ENCODE measurements at regions not wholly inside any gene's neighbourhood (a gene's known extent, or its start where the extent isn't known, plus 50 kb on each side); places are given as distances from the start of the nearest gene placed in this dataset.

- no peaks in the 10 kb centered on the region for H3K36me3 ChIP-seq
- no peaks in the 10 kb centered on the region for H4K20me1 ChIP-seq
- TF ChIP-seq Cebpa-rat (IDR thresholded peaks at IDR 0.05) = no peak
- peaks cover 0 to 4% (median 0%) of the 10 kb centered on the region in 10 experiments; a peak in 3 of 20 replicates for H3K4me1 ChIP-seq
- no peak overlapping the region for H3K4me3 ChIP-seq
- no peak overlapping the region for H3K4me2 ChIP-seq
- H3K27me3 ChIP-seq = no peaks in the 10 kb centered on the region
- H3K9ac ChIP-seq = no peak overlapping the region
- H3K9me3 ChIP-seq (replicated peaks in 1 of 11) = no peaks in the 10 kb centered on the region
- H3K27ac ChIP-seq = no peak overlapping the region
Observed at GRCh38 chr3:135699741-135700140, 265.8 kb upstream of the PPP2R3A start.

DNA sequence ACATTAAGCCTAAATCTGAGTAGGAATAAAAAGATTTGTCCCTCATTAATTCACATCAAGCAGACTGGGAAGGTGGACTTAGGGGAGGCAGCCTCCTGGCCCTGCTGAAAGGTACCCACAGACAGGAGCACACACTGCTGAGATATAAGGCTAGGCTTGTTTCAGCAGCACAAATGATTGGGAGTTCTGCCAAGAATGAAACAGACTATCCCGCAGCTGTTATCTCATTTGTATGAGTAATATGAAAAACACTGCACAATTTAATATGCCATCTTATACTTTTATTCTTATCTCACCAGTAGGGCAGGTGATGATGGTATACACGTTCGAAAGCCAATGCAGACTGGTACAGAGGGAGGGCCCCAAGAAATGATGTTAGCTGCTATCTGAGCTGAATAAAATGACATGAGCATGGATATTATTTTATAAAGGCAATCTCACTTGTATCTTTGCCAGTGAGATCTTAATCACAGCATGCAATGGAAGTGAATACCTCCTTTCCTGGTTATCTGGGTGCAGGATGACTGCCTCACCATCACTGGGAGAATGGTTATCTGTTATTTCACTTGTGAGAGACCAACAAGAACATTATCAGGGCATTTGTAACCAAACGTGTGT, 258.7 kb upstream of the PPP2R3A start:
- Histone ChIP-seq H3K4me1 (peaks cover 0 to 8% (median 0%) of the 10 kb centered on the region in 10 experiments; a peak in 3 of 20 replicates), H4K20me1 (no peaks in the 10 kb centered on the region), H3K27me3 (no peaks in the 10 kb centered on the region), H3K9me3 (replicated peaks in 1 of 11) (no peaks in the 10 kb centered on the region), H3K4me2 (no peak overlapping the region), H3K27ac (no peak overlapping the region), H3K4me3 (no peak overlapping the region), H3K9ac (no peak overlapping the region), H3K36me3 (no peaks in the 10 kb centered on the region)
- no peak for TF ChIP-seq Cebpa-rat (IDR thresholded peaks at IDR 0.05)

DNA sequence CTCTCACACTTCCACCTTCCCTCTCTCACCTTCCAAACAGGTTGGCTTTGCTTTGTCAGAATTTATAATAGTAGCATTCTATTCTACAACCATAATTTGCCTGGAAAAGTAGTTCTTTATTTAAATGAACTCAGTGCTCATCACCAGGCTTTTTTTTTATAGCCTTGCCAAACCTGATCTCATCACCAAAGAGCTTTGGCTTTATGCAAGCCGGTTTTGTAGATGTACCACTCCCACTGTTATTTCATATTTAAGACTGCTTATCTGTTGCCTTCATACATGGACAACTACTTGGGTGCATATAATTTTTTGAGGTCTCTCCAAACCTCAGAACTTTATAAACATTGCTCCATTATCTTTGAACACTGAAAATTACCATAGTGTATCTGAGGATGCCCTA, 246.1 kb upstream of the PPP2R3A start:
- Histone ChIP-seq H3K9ac (no peak overlapping the region), H3K36me3 (no peaks in the 10 kb centered on the region), H3K27me3 (no peaks in the 10 kb centered on the region), H3K4me1 (peaks cover 7 to 13% (median 9%) of the 10 kb centered on the region in 10 experiments; a peak in 16 of 20 replicates), H3K4me3 (no peak overlapping the region), H3K27ac (no peak overlapping the region), H3K4me2 (no peak overlapping the region), H3K9me3 (replicated peaks in 1 of 11) (peaks cover 0 to 9% (median 5%) of the 10 kb centered on the region in 11 experiments; a peak in 5 of 22 replicates), H4K20me1 (no peaks in the 10 kb centered on the region)
- no peak for TF ChIP-seq Cebpa-rat (IDR thresholded peaks at IDR 0.05)

- H3K9ac ChIP-seq = no peak overlapping the region
- no peaks in the 10 kb centered on the region for H3K27me3 ChIP-seq
- H3K9me3 ChIP-seq (replicated peaks in 1 of 11) = peaks cover 34 to 80% (median 43%) of the 10 kb centered on the region in 11 experiments
- no peaks in the 10 kb centered on the region for H4K20me1 ChIP-seq
- no peak overlapping the region for H3K27ac ChIP-seq
- H3K36me3 ChIP-seq = no peaks in the 10 kb centered on the region
- no peak overlapping the region for H3K4me3 ChIP-seq
- no peaks in the 10 kb centered on the region for H3K4me1 ChIP-seq
- H3K4me2 ChIP-seq = no peak overlapping the region
- no peak for TF ChIP-seq Cebpa-rat (IDR thresholded peaks at IDR 0.05)
Observed at GRCh38 chr3:135728007-135728721, 237.4 kb upstream of the PPP2R3A start.

DNA sequence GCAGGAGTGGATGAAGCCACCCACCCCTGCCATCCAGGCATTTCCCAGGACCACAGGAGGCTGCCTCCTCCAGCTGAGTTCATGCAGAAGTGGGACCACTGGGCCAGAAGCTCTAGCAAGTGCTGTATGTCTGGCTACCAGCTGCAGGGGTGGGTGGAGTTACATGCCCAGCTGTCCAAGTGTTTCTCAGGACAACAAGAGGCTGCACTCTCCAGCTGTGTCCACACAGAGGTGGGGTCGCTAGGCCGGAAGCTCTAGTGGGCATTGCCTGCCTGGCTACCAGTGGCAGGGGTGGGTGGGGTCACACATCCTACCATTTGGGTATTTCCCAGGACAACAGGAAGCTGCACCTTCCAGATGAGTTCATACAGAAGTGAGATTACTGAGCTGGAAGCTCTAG, 234.0 kb upstream of the PPP2R3A start:
- H3K4me2 ChIP-seq = no peak overlapping the region
- no peak overlapping the region for H3K27ac ChIP-seq
- no peaks in the 10 kb centered on the region for H3K27me3 ChIP-seq
- no peaks in the 10 kb centered on the region for H3K36me3 ChIP-seq
- no peaks in the 10 kb centered on the region for H4K20me1 ChIP-seq
- H3K9ac ChIP-seq = no peak overlapping the region
- TF ChIP-seq Cebpa-rat (IDR thresholded peaks at IDR 0.05) = no peak
- peaks cover 28 to 64% (median 39%) of the 10 kb centered on the region in 11 experiments for H3K9me3 ChIP-seq (replicated peaks in 1 of 11)
- H3K4me3 ChIP-seq = no peak overlapping the region
- H3K4me1 ChIP-seq = no peaks in the 10 kb centered on the region

GRCh38 chr3:135736740-135737139, 228.8 kb upstream of the PPP2R3A start:
- no peaks in the 10 kb centered on the region for H3K27me3 ChIP-seq
- H3K36me3 ChIP-seq = no peaks in the 10 kb centered on the region
- no peak overlapping the region for H3K27ac ChIP-seq
- H3K9ac ChIP-seq = no peak overlapping the region
- no peak for TF ChIP-seq Cebpa-rat (IDR thresholded peaks at IDR 0.05)
- H3K4me3 ChIP-seq = no peak overlapping the region
- no peaks in the 10 kb centered on the region for H4K20me1 ChIP-seq
- H3K4me2 ChIP-seq = no peak overlapping the region
- no peaks in the 10 kb centered on the region for H3K4me1 ChIP-seq
- peaks cover 24 to 34% (median 31%) of the 10 kb centered on the region in 11 experiments for H3K9me3 ChIP-seq (replicated peaks in 1 of 11)

DNA sequence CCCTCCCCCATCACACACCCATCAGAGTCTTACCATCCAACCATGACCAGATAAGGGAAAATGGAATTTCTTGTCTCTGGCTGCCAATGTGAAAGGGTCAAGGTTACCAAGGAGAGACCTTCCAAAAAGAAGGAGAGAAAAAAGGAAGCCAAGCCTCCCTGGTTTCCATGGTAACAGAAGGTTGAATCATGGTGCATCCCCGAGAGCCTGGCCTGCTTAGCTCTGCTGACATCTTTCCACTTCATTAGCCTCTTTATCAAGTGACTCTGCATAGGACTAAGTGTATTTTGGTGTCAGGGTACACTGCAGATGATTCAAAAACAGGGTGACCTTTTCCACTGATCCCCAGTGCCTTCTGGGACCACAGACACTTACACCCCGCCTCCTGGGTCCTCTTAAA, 225.7 kb upstream of the PPP2R3A start:
- H3K4me1 ChIP-seq = no peaks in the 10 kb centered on the region
- no peak overlapping the region for H3K27ac ChIP-seq
- H3K4me2 ChIP-seq = no peak overlapping the region
- no peaks in the 10 kb centered on the region for H3K36me3 ChIP-seq
- H3K9ac ChIP-seq = no peak overlapping the region
- no peaks in the 10 kb centered on the region for H4K20me1 ChIP-seq
- no peak overlapping the region for H3K4me3 ChIP-seq
- H3K9me3 ChIP-seq (replicated peaks in 1 of 11) = peaks cover 23 to 31% (median 26%) of the 10 kb centered on the region in 11 experiments
- no peaks in the 10 kb centered on the region for H3K27me3 ChIP-seq
- TF ChIP-seq Cebpa-rat (IDR thresholded peaks at IDR 0.05) = no peak

- Histone ChIP-seq H3K4me3 (no peak overlapping the region), H3K9ac (no peak overlapping the region), H3K9me3 (replicated peaks in 1 of 11) (peaks cover 23 to 30% (median 25%) of the 10 kb centered on the region in 11 experiments), H3K36me3 (no peaks in the 10 kb centered on the region), H3K4me1 (no peaks in the 10 kb centered on the region), H3K4me2 (no peak overlapping the region), H4K20me1 (no peaks in the 10 kb centered on the region), H3K27ac (no peak overlapping the region), H3K27me3 (no peaks in the 10 kb centered on the region)
- no peak for TF ChIP-seq Cebpa-rat (IDR thresholded peaks at IDR 0.05)
Observed at GRCh38 chr3:135740211-135740610, 225.3 kb upstream of the PPP2R3A start.

DNA sequence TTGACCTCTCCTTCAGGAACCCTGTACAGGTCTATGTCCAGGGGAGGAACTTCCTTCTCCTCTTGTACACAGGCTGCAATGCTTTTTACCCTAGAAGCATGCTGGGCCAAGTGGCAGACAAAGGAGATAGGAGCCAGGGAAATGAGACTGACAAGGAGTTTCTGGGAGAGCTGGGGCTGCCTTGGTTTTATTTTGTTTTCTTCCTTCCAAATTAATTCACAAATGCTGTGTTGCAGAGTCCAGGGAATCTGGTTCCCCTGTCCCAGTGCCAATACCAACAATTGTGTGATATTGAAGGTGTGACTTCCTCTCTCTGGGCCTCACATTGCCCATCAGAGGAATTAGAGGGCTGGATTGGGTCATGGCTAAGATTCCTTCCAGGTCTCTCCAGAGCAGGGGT, 224.8 kb upstream of the PPP2R3A start:
- TF ChIP-seq Cebpa-rat (IDR thresholded peaks at IDR 0.05) = no peak
- Histone ChIP-seq H3K4me1 (no peaks in the 10 kb centered on the region), H3K36me3 (no peaks in the 10 kb centered on the region), H3K27me3 (no peaks in the 10 kb centered on the region), H3K4me3 (no peak overlapping the region), H3K27ac (no peak overlapping the region), H3K9ac (no peak overlapping the region), H3K9me3 (replicated peaks in 1 of 11) (peaks cover 17 to 25% (median 20%) of the 10 kb centered on the region in 11 experiments), H4K20me1 (no peaks in the 10 kb centered on the region), H3K4me2 (no peak overlapping the region)

DNA sequence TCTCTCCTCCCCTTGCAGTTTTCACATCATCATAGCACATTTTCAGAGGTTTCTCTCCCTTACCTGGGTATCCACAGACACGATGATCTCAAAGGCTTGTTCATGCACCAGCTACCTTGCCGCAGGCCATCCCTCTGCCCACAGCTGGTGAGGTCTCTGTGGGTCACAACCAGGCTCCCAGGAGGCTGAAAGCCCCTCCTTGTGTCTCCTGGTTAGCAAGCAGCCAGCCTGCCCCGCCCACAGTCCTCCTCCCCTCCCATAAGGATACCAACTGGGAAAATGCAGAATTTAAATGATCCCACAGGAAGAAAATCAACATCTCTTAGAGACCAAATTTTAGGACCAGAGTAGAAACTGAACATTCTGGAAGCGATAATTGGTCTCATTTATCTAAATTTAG, 213.5 kb upstream of the PPP2R3A start:
- peak overlapping the region in 2 of 11 experiments; percentile 5 to 6; a peak in 1 of 22 replicates for H3K4me2 ChIP-seq
- no peaks in the 10 kb centered on the region for H3K36me3 ChIP-seq
- no peak for TF ChIP-seq Cebpa-rat (IDR thresholded peaks at IDR 0.05)

More for the DNA sequence above, 213.5 kb upstream of the PPP2R3A start:
- H3K9ac ChIP-seq = no peak overlapping the region
- H4K20me1 ChIP-seq = no peaks in the 10 kb centered on the region
- no peaks in the 10 kb centered on the region for H3K9me3 ChIP-seq (replicated peaks in 1 of 11)
- no peak overlapping the region for H3K27ac ChIP-seq
- peaks cover 0 to 3% (median 0%) of the 10 kb centered on the region in 10 experiments; a peak in 1 of 20 replicates for H3K4me1 ChIP-seq
- no peak overlapping the region for H3K4me3 ChIP-seq
- no peaks in the 10 kb centered on the region for H3K27me3 ChIP-seq
